ENCODE measurements at regions not wholly inside any gene's neighbourhood (a gene's known extent, or its start where the extent isn't known, plus 50 kb on each side); places are given as distances from the start of the nearest gene placed in this dataset.
"Not testable (repeated sequence)": the region's sequence is repeated elsewhere in the genome, so short reads cannot be mapped to it uniquely, and the experiment has no call there.

- no peak overlapping the region for H3K4me3 ChIP-seq (ENCODE audit: low read depth, low read length)
- TF ChIP-seq MYC (IDR thresholded peaks at IDR 0.05; ENCODE audit: low read depth, low read length) (no peak), MAX (IDR thresholded peaks at IDR 0.05; ENCODE audit: low read depth, low read length) (no peak), CTCF (IDR thresholded peaks at IDR 0.05; ENCODE audit: low read depth, low read length) (no peak), POLR2A (IDR thresholded peaks at IDR 0.05; ENCODE audit: extremely low read depth, insufficient read length) (no peak)
- DNase-seq (ENCODE audit: low read depth), result no peak
Measured at GRCh38 chr2:133887676-133888040, 319.4 kb upstream of the NCKAP5 start.

- TF ChIP-seq POLR2A (IDR thresholded peaks at IDR 0.05; ENCODE audit: extremely low read depth, insufficient read length), result no peak
- TF ChIP-seq MYC (IDR thresholded peaks at IDR 0.05; ENCODE audit: low read depth, low read length), result no peak
- TF ChIP-seq MAX (IDR thresholded peaks at IDR 0.05; ENCODE audit: low read depth, low read length), result no peak
- TF ChIP-seq CTCF (IDR thresholded peaks at IDR 0.05; ENCODE audit: low read depth, low read length), result no peak
- no peak for DNase-seq (ENCODE audit: low read depth)
Measured at GRCh38 chr2:133888107-133888506, 319.8 kb upstream of the NCKAP5 start.

GRCh38 chr2:133888621-133889219 is 320.5 kb upstream of the NCKAP5 start:
- no peak for DNase-seq (ENCODE audit: low read depth)
- H3K4me3 ChIP-seq (ENCODE audit: low read depth, low read length), result no peak overlapping the region
- no peak for TF ChIP-seq MYC (IDR thresholded peaks at IDR 0.05; ENCODE audit: low read depth, low read length)
- TF ChIP-seq CTCF (IDR thresholded peaks at IDR 0.05; ENCODE audit: low read depth, low read length), result no peak
- TF ChIP-seq POLR2A (IDR thresholded peaks at IDR 0.05; ENCODE audit: extremely low read depth, insufficient read length), result no peak
- TF ChIP-seq MAX (IDR thresholded peaks at IDR 0.05; ENCODE audit: low read depth, low read length), result no peak

More at GRCh38 chr2:133888107-133888506, 319.8 kb upstream of the NCKAP5 start:
- H3K4me3 ChIP-seq (ENCODE audit: low read depth, low read length), result no peak overlapping the region

- TF ChIP-seq POLR2A (IDR thresholded peaks at IDR 0.05; ENCODE audit: extremely low read depth, insufficient read length), result no peak
- TF ChIP-seq CTCF (IDR thresholded peaks at IDR 0.05; ENCODE audit: low read depth, low read length), result no peak
- TF ChIP-seq MAX (IDR thresholded peaks at IDR 0.05; ENCODE audit: low read depth, low read length), result no peak
- no peak for TF ChIP-seq MYC (IDR thresholded peaks at IDR 0.05; ENCODE audit: low read depth, low read length)
- no peak overlapping the region for H3K4me3 ChIP-seq (ENCODE audit: low read depth, low read length)
- DNase-seq (ENCODE audit: low read depth), result peak; percentile 7
Measured at GRCh38 chr2:133892352-133892913, 324.2 kb upstream of the NCKAP5 start.

- H3K4me3 ChIP-seq (ENCODE audit: low read depth, low read length), result no peak overlapping the region
- no peak for DNase-seq (ENCODE audit: low read depth)
- no peak for TF ChIP-seq CTCF (IDR thresholded peaks at IDR 0.05; ENCODE audit: low read depth, low read length)
Measured at GRCh38 chr2:133894429-133894828, 326.2 kb upstream of the NCKAP5 start.

- DNase-seq (ENCODE audit: low read depth), result not testable (repeated sequence)
Measured at GRCh38 chr2:133897838-133898237, 329.6 kb upstream of the NCKAP5 start.

More at GRCh38 chr2:133897838-133898237, 329.6 kb upstream of the NCKAP5 start:
- H3K4me3 ChIP-seq (ENCODE audit: low read depth, low read length), result not testable (repeated sequence)

All from NB4 (cell line).